ENCODE measurements at regions not wholly inside any gene's neighbourhood (a gene's known extent, or its start where the extent isn't known, plus 50 kb on each side); places are given as distances from the start of the nearest gene placed in this dataset.

- TF ChIP-seq SIN3A (IDR thresholded peaks at IDR 0.05; ENCODE audit: borderline replicate concordance, insufficient read depth, low read depth, low read length) (no peak), TCF7L2 (IDR thresholded peaks at IDR 0.05; ENCODE audit: low read depth, low read length) (no peak), CTCF (IDR thresholded peaks at IDR 0.05) (no peak), REST (IDR thresholded peaks at IDR 0.05; ENCODE audit: insufficient read depth in 1 of 2, low read depth in 2 of 2, low read length in 1 of 2) (no peak), POLR2AphosphoS5 (IDR thresholded peaks at IDR 0.05; ENCODE audit: low read depth, low read length) (no peak)
- DNase-seq (ENCODE audit: low read depth, low spot score), result no peak
- Histone ChIP-seq H3K36me3 (ENCODE audit: control insufficient read depth, insufficient read depth, low read length) (no peaks in the 10 kb centered on the region), H3K27me3 (ENCODE audit: control insufficient read depth, insufficient read depth, low read length) (no peaks in the 10 kb centered on the region), H3K9me3 (ENCODE audit: control insufficient read depth, insufficient read depth, low read depth, low read length) (no peaks in the 10 kb centered on the region), H3K4me3 (ENCODE audit: low read depth in 2 of 2, low read length in 2 of 2) (no peak overlapping the region), H3K4me1 (ENCODE audit: control insufficient read depth, insufficient read depth, low read length) (no peaks in the 10 kb centered on the region), H3K27ac (ENCODE audit: low read length) (no peak overlapping the region)
- ChIA-PET POLR2A (no interaction called here), CTCF (no interaction called here)
- no TSS peak for BruUV-seq (replicated peaks)
- intact Hi-C loops (cut with micrococcal nuclease; ENCODE audit: unreplicated experiment) (no loop called here), in situ Hi-C loops (cut with HindIII; ENCODE audit: low pct_unique_long_range_greater_than_20kb, low sequenced_read_pairs) (no loop called here)
- ATAC-seq, result no peak
Measured at GRCh38 chr2:146990311-146991054, 854.3 kb upstream of the ACVR2A start.

- Histone ChIP-seq H3K27ac (ENCODE audit: low read length) (no peak overlapping the region), H3K27me3 (ENCODE audit: control insufficient read depth, insufficient read depth, low read length) (no peaks in the 10 kb centered on the region), H3K36me3 (ENCODE audit: control insufficient read depth, insufficient read depth, low read length) (no peaks in the 10 kb centered on the region), H3K4me1 (ENCODE audit: control insufficient read depth, insufficient read depth, low read length) (no peaks in the 10 kb centered on the region), H3K4me3 (ENCODE audit: low read depth in 2 of 2, low read length in 2 of 2) (no peak overlapping the region), H3K9me3 (ENCODE audit: control insufficient read depth, insufficient read depth, low read depth, low read length) (no peaks in the 10 kb centered on the region)
- in situ Hi-C loops (cut with HindIII; ENCODE audit: low pct_unique_long_range_greater_than_20kb, low sequenced_read_pairs) (no loop called here), intact Hi-C loops (cut with micrococcal nuclease; ENCODE audit: unreplicated experiment) (no loop called here)
- ATAC-seq (no peak), DNase-seq (ENCODE audit: low read depth, low spot score) (no peak)
- CTCF ChIA-PET, result no interaction called here
- POLR2A ChIA-PET, result no interaction called here
- TF ChIP-seq SIN3A (IDR thresholded peaks at IDR 0.05; ENCODE audit: borderline replicate concordance, insufficient read depth, low read depth, low read length), result no peak
- no peak for TF ChIP-seq CTCF (IDR thresholded peaks at IDR 0.05)
- no peak for TF ChIP-seq POLR2AphosphoS5 (IDR thresholded peaks at IDR 0.05; ENCODE audit: low read depth, low read length)
- no peak for TF ChIP-seq REST (IDR thresholded peaks at IDR 0.05; ENCODE audit: insufficient read depth in 1 of 2, low read depth in 2 of 2, low read length in 1 of 2)
- no peak for TF ChIP-seq TCF7L2 (IDR thresholded peaks at IDR 0.05; ENCODE audit: low read depth, low read length)
- no TSS peak for BruUV-seq (replicated peaks)
Measured at GRCh38 chr2:146989741-146990140, 855.1 kb upstream of the ACVR2A start.
